ENCODE measurements at regions not wholly inside any gene's neighbourhood (a gene's known extent, or its start where the extent isn't known, plus 50 kb on each side); places are given as distances from the start of the nearest gene placed in this dataset.

DNA sequence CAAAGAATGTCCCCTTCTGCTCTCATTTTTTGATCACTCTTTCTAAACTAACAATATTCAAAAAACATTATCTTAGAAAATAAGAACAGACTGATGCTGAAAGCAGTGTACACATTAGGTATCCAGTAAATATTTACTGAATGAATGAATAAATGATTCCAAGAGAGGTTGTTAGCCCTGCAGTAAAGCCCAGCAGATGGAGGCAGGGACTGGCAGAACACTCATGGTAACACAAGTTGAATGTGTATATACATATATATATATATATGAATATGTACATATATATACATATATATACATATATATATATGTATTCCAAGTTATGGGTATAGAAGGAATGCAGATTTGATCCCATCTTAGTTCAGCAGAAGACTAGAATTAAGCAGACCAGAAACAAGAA, 546.3 kb downstream of the RAB38 start:
- TF ChIP-seq, protein P1, sequence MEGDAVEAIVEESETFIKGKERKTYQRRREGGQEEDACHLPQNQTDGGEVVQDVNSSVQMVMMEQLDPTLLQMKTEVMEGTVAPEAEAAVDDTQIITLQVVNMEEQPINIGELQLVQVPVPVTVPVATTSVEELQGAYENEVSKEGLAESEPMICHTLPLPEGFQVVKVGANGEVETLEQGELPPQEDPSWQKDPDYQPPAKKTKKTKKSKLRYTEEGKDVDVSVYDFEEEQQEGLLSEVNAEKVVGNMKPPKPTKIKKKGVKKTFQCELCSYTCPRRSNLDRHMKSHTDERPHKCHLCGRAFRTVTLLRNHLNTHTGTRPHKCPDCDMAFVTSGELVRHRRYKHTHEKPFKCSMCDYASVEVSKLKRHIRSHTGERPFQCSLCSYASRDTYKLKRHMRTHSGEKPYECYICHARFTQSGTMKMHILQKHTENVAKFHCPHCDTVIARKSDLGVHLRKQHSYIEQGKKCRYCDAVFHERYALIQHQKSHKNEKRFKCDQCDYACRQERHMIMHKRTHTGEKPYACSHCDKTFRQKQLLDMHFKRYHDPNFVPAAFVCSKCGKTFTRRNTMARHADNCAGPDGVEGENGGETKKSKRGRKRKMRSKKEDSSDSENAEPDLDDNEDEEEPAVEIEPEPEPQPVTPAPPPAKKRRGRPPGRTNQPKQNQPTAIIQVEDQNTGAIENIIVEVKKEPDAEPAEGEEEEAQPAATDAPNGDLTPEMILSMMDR (IDR thresholded peaks at IDR 0.05 in 2 of 3, conservative IDR thresholded peaks at IDR 0.05 in 1 of 3; ENCODE audit: borderline replicate concordance in 1 of 3, insufficient read depth in 1 of 3, low read depth in 2 of 3, low read length in 2 of 3), result no peak
- TF ChIP-seq POLR2A (IDR thresholded peaks at IDR 0.05; ENCODE audit: borderline replicate concordance, extremely low read depth, insufficient read depth, insufficient read length) (no peak), CEBPB (IDR thresholded peaks at IDR 0.05; ENCODE audit: low read depth) (no peak), EGR1 (IDR thresholded peaks at IDR 0.05; ENCODE audit: low read depth) (no peak), POLR2AphosphoS5 (IDR thresholded peaks at IDR 0.05; ENCODE audit: low read depth, low read length) (no peak)
- TF ChIP-seq, protein P2, sequence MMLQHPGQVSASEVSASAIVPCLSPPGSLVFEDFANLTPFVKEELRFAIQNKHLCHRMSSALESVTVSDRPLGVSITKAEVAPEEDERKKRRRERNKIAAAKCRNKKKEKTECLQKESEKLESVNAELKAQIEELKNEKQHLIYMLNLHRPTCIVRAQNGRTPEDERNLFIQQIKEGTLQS (IDR thresholded peaks at IDR 0.05), result no peak
- TF ChIP-seq, protein P3, sequence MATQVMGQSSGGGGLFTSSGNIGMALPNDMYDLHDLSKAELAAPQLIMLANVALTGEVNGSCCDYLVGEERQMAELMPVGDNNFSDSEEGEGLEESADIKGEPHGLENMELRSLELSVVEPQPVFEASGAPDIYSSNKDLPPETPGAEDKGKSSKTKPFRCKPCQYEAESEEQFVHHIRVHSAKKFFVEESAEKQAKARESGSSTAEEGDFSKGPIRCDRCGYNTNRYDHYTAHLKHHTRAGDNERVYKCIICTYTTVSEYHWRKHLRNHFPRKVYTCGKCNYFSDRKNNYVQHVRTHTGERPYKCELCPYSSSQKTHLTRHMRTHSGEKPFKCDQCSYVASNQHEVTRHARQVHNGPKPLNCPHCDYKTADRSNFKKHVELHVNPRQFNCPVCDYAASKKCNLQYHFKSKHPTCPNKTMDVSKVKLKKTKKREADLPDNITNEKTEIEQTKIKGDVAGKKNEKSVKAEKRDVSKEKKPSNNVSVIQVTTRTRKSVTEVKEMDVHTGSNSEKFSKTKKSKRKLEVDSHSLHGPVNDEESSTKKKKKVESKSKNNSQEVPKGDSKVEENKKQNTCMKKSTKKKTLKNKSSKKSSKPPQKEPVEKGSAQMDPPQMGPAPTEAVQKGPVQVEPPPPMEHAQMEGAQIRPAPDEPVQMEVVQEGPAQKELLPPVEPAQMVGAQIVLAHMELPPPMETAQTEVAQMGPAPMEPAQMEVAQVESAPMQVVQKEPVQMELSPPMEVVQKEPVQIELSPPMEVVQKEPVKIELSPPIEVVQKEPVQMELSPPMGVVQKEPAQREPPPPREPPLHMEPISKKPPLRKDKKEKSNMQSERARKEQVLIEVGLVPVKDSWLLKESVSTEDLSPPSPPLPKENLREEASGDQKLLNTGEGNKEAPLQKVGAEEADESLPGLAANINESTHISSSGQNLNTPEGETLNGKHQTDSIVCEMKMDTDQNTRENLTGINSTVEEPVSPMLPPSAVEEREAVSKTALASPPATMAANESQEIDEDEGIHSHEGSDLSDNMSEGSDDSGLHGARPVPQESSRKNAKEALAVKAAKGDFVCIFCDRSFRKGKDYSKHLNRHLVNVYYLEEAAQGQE (IDR thresholded peaks at IDR 0.05; ENCODE audit: low read depth), result no peak

Measured in HCT116 (cell line).